Vagina (tissue), 2 donors: ENCODE measurements at regions not wholly inside any gene's neighbourhood (a gene's known extent, or its start where the extent isn't known, plus 50 kb on each side); places are given as distances from the start of the nearest gene placed in this dataset.

Experiments
- DNase-seq, 2 donors: peaks; one replicate each; pipeline ENCODE4 v3.0.0-alpha.2; 2017; ENCODE audit errors: extremely low spot score in 2 of 2
- H3K27ac ChIP-seq: fragments of 200-600 bp; sonication (generic); one replicate; pipeline ENCODE4 v1.5.1; 2019
- H3K27me3 ChIP-seq: fragments of 200-600 bp; sonication (generic); one replicate; pipeline ENCODE4 v1.5.1; 2019
- H3K36me3 ChIP-seq, 2 donors: fragments of 200-600 bp; sonication (generic); one replicate each; pipeline ENCODE4 v1.5.1; 2017 to 2019
- H3K4me1 ChIP-seq: fragments of 200-600 bp; sonication (generic); one replicate; pipeline ENCODE4 v1.5.1; 2019
- H3K4me3 ChIP-seq, 2 donors: fragments of 200-600 bp; sonication (generic); 1 replicate in 1 of 2; 2 replicates in 1 of 2; pipeline ENCODE4 v1.5.1; 2016 to 2019
- H3K9me3 ChIP-seq: fragments of 200-600 bp; sonication (generic); one replicate; pipeline ENCODE4 v1.5.1; 2019
- CTCF ChIP-seq, 3 experiments: fragments of 450-650 bp in 2 of 3; fragments of 200-600 bp in 1 of 3; sonication (generic) in 1 of 3; IDR thresholded peaks; one replicate each; pipeline ENCODE4 v1.5.1; 2017 to 2019; ENCODE audit warnings: antibody characterized with exemption in 3 of 3, mild to moderate bottlenecking in 2 of 3, moderate library complexity in 2 of 3
- POLR2A ChIP-seq, 2 donors: fragments of 450-650 bp; IDR thresholded peaks; one replicate each; pipeline ENCODE4 v1.6.1; 2017; ENCODE audit warnings: antibody characterized with exemption in 2 of 2, mild to moderate bottlenecking in 2 of 2, moderate library complexity in 2 of 2
- POLR2AphosphoS5 ChIP-seq, 2 donors: sonication (generic); formaldehyde crosslinking; IDR thresholded peaks; one replicate each; pipeline ENCODE4 v1.9.0; 2017; ENCODE audit warnings: antibody characterized with exemption in 2 of 2, mild to moderate bottlenecking in 2 of 2, low read depth in 1 of 2; ENCODE audit not compliant: insufficient read depth in 1 of 2
- intact Hi-C: fragments of 100-400 bp; cut with DNase I; formaldehyde crosslinking; loops from one replicate; pipeline ENCODE4 v1.15.1; 2023

DNA sequence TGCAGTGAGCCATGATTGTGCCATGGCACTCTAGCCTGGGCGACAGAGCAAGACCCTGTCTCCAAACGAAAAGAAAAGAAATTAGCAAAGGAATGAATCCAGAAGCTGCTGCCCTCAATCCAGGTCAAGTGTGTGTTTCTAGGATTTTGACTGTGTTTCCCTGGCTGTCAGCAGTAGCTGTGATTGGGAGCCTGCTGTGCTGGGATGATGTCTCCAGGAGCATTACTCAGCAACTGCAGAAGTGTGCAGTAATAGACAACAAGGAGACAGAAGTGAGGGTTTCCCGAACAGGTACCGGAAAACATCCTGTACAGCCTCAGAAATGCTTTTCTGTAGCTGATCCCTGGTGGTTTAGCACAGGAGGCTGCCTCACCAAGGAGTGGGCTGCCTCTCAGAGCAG, 492.5 kb downstream of the FUT8 start:
- Histone ChIP-seq H3K4me3 (no peak overlapping the region), H3K27me3 (no peaks in the 10 kb centered on the region), H3K9me3 (no peaks in the 10 kb centered on the region), H3K36me3 (no peaks in the 10 kb centered on the region), H3K4me1 (no peaks in the 10 kb centered on the region), H3K27ac (no peak overlapping the region)
- no peak for DNase-seq
- intact Hi-C loops: no loop called here
- no peak for TF ChIP-seq CTCF (IDR thresholded peaks at IDR 0.05)
- TF ChIP-seq POLR2A (IDR thresholded peaks at IDR 0.05): no peak
- no peak for TF ChIP-seq POLR2AphosphoS5 (IDR thresholded peaks at IDR 0.05; ENCODE audit: insufficient read depth in 1 of 2, low read depth in 1 of 2)

DNA sequence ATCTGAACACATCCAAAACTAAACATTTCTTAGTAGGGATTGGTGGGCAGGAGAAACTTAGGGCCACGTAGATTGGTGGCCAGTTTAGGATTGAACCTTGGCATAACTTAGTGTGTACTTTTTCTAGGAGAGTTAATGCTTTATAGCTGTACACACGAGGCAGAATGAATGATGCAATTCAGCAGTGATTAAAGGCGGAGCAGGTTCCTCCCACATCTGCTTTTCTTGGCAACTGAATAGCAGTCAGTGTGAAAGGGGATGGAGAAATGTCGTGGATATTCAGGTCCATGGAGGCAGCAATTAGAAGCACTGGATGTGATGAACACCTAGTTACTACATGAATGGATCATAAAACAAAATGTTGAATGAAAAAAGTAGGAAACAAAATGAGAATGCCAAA, 493.8 kb downstream of the FUT8 start:
- no peaks in the 10 kb centered on the region for H3K27me3 ChIP-seq
- TF ChIP-seq CTCF (IDR thresholded peaks at IDR 0.05) (no peak), POLR2AphosphoS5 (IDR thresholded peaks at IDR 0.05; ENCODE audit: insufficient read depth in 1 of 2, low read depth in 1 of 2) (no peak), POLR2A (IDR thresholded peaks at IDR 0.05) (no peak)
- H3K4me3 ChIP-seq: no peak overlapping the region
- no peak overlapping the region for H3K27ac ChIP-seq
- H3K9me3 ChIP-seq: no peaks in the 10 kb centered on the region
- no peaks in the 10 kb centered on the region for H3K36me3 ChIP-seq
- H3K4me1 ChIP-seq: no peaks in the 10 kb centered on the region
- intact Hi-C loops: no loop called here
- DNase-seq: no peak

DNA sequence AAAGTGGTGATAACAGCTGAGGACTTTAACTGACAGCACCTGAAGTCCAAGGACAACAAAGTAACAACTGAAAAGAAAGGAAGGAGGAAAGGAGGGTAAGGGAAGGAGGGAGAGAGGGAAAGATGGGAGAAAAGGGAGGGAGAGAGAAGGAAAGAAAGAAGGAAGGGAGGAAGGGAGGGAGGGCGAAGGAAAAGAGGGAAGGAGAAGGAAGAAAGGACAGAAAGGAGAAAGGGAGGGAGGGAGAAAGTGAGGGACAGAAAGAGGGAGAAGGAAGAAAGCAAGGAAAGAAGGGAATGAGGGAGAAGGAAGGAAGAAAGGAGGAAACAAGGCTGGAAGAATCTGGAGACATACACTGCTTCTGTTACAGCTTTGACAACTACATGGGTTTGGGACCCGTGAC, 494.4 kb downstream of the FUT8 start:
- no peaks in the 10 kb centered on the region for H3K36me3 ChIP-seq
- H3K27me3 ChIP-seq: no peaks in the 10 kb centered on the region
- DNase-seq: no peak
- no peak overlapping the region for H3K4me3 ChIP-seq
- TF ChIP-seq POLR2AphosphoS5 (IDR thresholded peaks at IDR 0.05; ENCODE audit: insufficient read depth in 1 of 2, low read depth in 1 of 2): no peak
- TF ChIP-seq POLR2A (IDR thresholded peaks at IDR 0.05): no peak
- TF ChIP-seq CTCF (IDR thresholded peaks at IDR 0.05): no peak
- no peaks in the 10 kb centered on the region for H3K4me1 ChIP-seq
- no peak overlapping the region for H3K27ac ChIP-seq
- no peaks in the 10 kb centered on the region for H3K9me3 ChIP-seq
- intact Hi-C loops: no loop called here

DNA sequence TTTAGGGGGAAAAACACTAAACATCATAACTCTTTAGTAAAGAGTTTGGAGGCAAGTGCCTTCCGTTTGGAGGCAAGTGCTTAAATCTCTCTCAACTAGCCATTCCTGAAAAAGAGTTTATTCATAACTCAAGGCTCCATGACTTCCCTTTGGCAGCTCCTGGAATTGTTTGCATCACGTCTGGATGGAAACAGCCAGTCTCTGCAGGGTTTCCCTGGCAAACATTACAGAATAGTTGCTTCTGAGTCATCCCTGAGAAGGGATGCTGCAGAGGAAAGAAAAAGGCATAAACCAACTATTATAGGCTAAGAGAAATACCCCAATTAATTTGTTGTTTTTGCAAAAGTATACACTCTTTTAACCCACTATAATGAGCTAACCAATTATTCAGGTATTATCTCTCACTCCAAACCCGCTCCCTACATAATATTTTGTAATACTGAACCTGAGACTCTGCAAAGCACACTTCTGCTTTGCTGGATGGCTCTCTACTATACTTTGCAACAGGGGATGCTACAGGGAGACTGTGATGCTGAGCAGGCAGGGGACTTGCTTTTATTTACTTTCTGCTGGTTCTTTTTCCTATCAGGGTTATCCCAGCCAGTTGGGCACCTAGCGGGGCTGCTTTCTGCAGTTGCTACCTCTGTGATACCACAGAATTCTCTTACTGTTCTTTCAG, 497.7 kb downstream of the FUT8 start:
- intact Hi-C loops: no loop called here
- DNase-seq: no peak
- Histone ChIP-seq H3K27me3 (no peaks in the 10 kb centered on the region), H3K36me3 (no peaks in the 10 kb centered on the region), H3K9me3 (no peaks in the 10 kb centered on the region), H3K27ac (no peak overlapping the region), H3K4me3 (no peak overlapping the region), H3K4me1 (no peaks in the 10 kb centered on the region)
- no peak for TF ChIP-seq POLR2AphosphoS5 (IDR thresholded peaks at IDR 0.05; ENCODE audit: insufficient read depth in 1 of 2, low read depth in 1 of 2)
- TF ChIP-seq POLR2A (IDR thresholded peaks at IDR 0.05): no peak
- no peak for TF ChIP-seq CTCF (IDR thresholded peaks at IDR 0.05)

DNA sequence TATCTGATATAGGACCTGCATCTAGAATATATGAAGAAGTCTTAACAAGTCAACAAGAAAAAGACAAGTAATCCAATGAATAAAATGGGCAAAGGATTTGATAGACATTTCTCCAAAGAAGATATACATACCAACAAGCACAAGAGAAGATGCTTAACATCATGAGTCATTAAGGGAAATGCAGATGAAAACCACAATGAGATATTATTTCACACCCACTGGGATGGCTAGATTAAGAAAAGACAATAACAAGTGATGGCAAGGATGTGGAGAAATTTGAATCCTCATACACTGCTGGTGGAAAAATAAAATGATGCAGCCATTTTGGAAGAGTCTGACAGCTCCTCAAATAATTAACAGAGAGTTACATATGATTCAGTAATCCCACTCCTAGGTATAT, 502.6 kb downstream of the FUT8 start:
- H3K36me3 ChIP-seq: no peaks in the 10 kb centered on the region
- intact Hi-C loops: no loop called here
- no peaks in the 10 kb centered on the region for H3K9me3 ChIP-seq
- no peak overlapping the region for H3K4me3 ChIP-seq
- no peak for TF ChIP-seq POLR2A (IDR thresholded peaks at IDR 0.05)
- no peak for TF ChIP-seq POLR2AphosphoS5 (IDR thresholded peaks at IDR 0.05; ENCODE audit: insufficient read depth in 1 of 2, low read depth in 1 of 2)
- TF ChIP-seq CTCF (IDR thresholded peaks at IDR 0.05): no peak
- H3K27me3 ChIP-seq: no peaks in the 10 kb centered on the region
- H3K4me1 ChIP-seq: no peaks in the 10 kb centered on the region
- no peak overlapping the region for H3K27ac ChIP-seq
- DNase-seq: no peak
